Mesenchymal stem cell (in vitro differentiated cells and primary cell): ENCODE measurements at regions not wholly inside any gene's neighbourhood (a gene's known extent, or its start where the extent isn't known, plus 50 kb on each side); places are given as distances from the start of the nearest gene placed in this dataset.

Experiments
- DNase-seq: peaks from one replicate; pipeline ENCODE4 v3.0.0-alpha.2; 2013
- H2AFZ ChIP-seq: one replicate; pipeline ENCODE4 v1.6.1; 2013; ENCODE audit warnings: low read depth, mild to moderate bottlenecking, control low read depth, inconsistent platforms, low read length, moderate library complexity
- H2AK5ac ChIP-seq: 2 replicates; pipeline ENCODE4 v1.6.1; 2013; ENCODE audit warnings: low read length, moderate library complexity, mild to moderate bottlenecking, inconsistent platforms; ENCODE audit not compliant: severe bottlenecking
- H2BK120ac ChIP-seq: one replicate; pipeline ENCODE4 v1.6.1; 2013; ENCODE audit warnings: low read depth, mild to moderate bottlenecking, inconsistent platforms, low read length, moderate library complexity
- H2BK12ac ChIP-seq, 2 experiments: one replicate each; pipeline ENCODE4 v1.6.1; 2013; ENCODE audit warnings: inconsistent platforms in 2 of 2, low read length in 2 of 2, mild to moderate bottlenecking in 2 of 2, moderate library complexity in 2 of 2, control low read depth in 1 of 2
- H2BK15ac ChIP-seq: one replicate; pipeline ENCODE4 v1.6.1; 2013; ENCODE audit warnings: mild to moderate bottlenecking, low read depth, inconsistent platforms; ENCODE audit not compliant: poor library complexity, severe bottlenecking
- H2BK5ac ChIP-seq: 2 replicates; pipeline ENCODE4 v1.6.1; 2013; ENCODE audit warnings: low read depth, mild to moderate bottlenecking, low read length, control low read depth, inconsistent platforms; ENCODE audit not compliant: poor library complexity, severe bottlenecking
- H3K14ac ChIP-seq, 2 experiments: one replicate each; pipeline ENCODE4 v1.6.1; 2013; ENCODE audit warnings: inconsistent platforms in 2 of 2, low read length in 2 of 2, control low read depth in 1 of 2, mild to moderate bottlenecking in 1 of 2, moderate library complexity in 1 of 2
- H3K18ac ChIP-seq, 2 experiments: one replicate each; pipeline ENCODE4 v1.6.1; 2013; ENCODE audit warnings: inconsistent platforms in 2 of 2, low read length in 2 of 2, control low read depth in 1 of 2, low read depth in 1 of 2, mild to moderate bottlenecking in 1 of 2
- H3K23ac ChIP-seq, 2 experiments: one replicate each; pipeline ENCODE4 v1.6.1; 2013; ENCODE audit warnings: inconsistent platforms in 2 of 2, low read length in 2 of 2, mild to moderate bottlenecking in 2 of 2, moderate library complexity in 2 of 2, control low read depth in 1 of 2
- H3K27ac ChIP-seq: 2 replicates; pipeline ENCODE4 v1.5.1; 2013; ENCODE audit warnings: mild to moderate bottlenecking, moderate library complexity, low read length, control low read depth, inconsistent platforms; ENCODE audit not compliant: poor library complexity, severe bottlenecking
- H3K27me3 ChIP-seq, 2 experiments: 2 replicates each; pipeline versions ENCODE4 v1.6.1 to v1.7.0; 2013; ENCODE audit warnings: low read length in 2 of 2, mild to moderate bottlenecking in 2 of 2, moderate library complexity in 2 of 2, control low read depth in 1 of 2, inconsistent platforms in 1 of 2; ENCODE audit not compliant: control insufficient read depth in 1 of 2, insufficient read depth in 1 of 2
- H3K36me3 ChIP-seq, 2 experiments: 2 replicates each; pipeline versions ENCODE4 v1.6.1 to v1.7.0; 2013; ENCODE audit warnings: low read length in 2 of 2, control low read depth in 1 of 2, inconsistent platforms in 1 of 2, low read depth in 1 of 2, mild to moderate bottlenecking in 1 of 2; ENCODE audit not compliant: insufficient read depth in 2 of 2, control insufficient read depth in 1 of 2
- H3K4ac ChIP-seq, 2 experiments: one replicate each; pipeline ENCODE4 v1.6.1; 2013; ENCODE audit warnings: inconsistent platforms in 2 of 2, low read length in 2 of 2, mild to moderate bottlenecking in 2 of 2, moderate library complexity in 2 of 2, control low read depth in 1 of 2, low read depth in 1 of 2
- H3K4me1 ChIP-seq: 2 replicates; pipeline ENCODE4 v1.6.1; 2013; ENCODE audit warnings: low read depth, low read length, control low read depth; ENCODE audit not compliant: control insufficient read depth, insufficient read depth
- H3K4me2 ChIP-seq: 2 replicates; pipeline ENCODE4 v1.6.1; 2013; ENCODE audit warnings: low read length, mild to moderate bottlenecking, inconsistent platforms; ENCODE audit not compliant: poor library complexity, severe bottlenecking
- H3K4me3 ChIP-seq, 2 experiments: 2 replicates each; pipeline versions ENCODE4 v1.5.1 to v1.7.0; 2013; ENCODE audit warnings: low read length in 2 of 2, mild to moderate bottlenecking in 2 of 2, control low read depth in 1 of 2, low read depth in 1 of 2; ENCODE audit not compliant: insufficient read depth in 1 of 2
- H3K79me1 ChIP-seq: replicated peaks from 2 replicates; pipeline ENCODE4 v1.6.1; 2013; ENCODE audit warnings: mild to moderate bottlenecking, control low read depth, low read length, inconsistent platforms; ENCODE audit not compliant: poor library complexity, severe bottlenecking
- H3K9ac ChIP-seq: 2 replicates; pipeline ENCODE4 v1.7.0; 2013; ENCODE audit warnings: mild to moderate bottlenecking, low read length, moderate library complexity
- H3K9me3 ChIP-seq: 2 replicates; pipeline ENCODE4 v1.7.0; 2013; ENCODE audit warnings: mild to moderate bottlenecking, low read length; ENCODE audit not compliant: control insufficient read depth
- H4K8ac ChIP-seq: one replicate; pipeline ENCODE4 v1.6.1; 2013; ENCODE audit warnings: inconsistent platforms, mild to moderate bottlenecking, low read length, moderate library complexity
- H4K91ac ChIP-seq: one replicate; pipeline ENCODE4 v1.6.1; 2013; ENCODE audit warnings: mild to moderate bottlenecking, low read length, inconsistent platforms
- WGBS: methylation state at CpG from one replicate; pipeline ENCODE4 v1.1.7; 2013; ENCODE audit warnings: mixed read lengths; 5-methylcytosine and 5-hydroxymethylcytosine counted together

GRCh38 chr13:52926971-52927370 lies 78.5 kb upstream of the PCDH8 start:
- H3K4me1 ChIP-seq, result no peaks in the 10 kb centered on the region
- H3K79me1 ChIP-seq, result no peaks in the 10 kb centered on the region
- H2BK5ac ChIP-seq, result no peak overlapping the region
- no peak overlapping the region for H2BK15ac ChIP-seq
- H3K27me3 ChIP-seq, result no peaks in the 10 kb centered on the region
- H3K9me3 ChIP-seq, result no peaks in the 10 kb centered on the region
- no peak overlapping the region for H2AFZ ChIP-seq
- no peak overlapping the region for H3K9ac ChIP-seq
- no peak overlapping the region for H3K27ac ChIP-seq
- H2BK12ac ChIP-seq, result no peak overlapping the region
- DNase-seq, result no peak
- H3K4ac ChIP-seq, result no peak overlapping the region
- H3K4me3 ChIP-seq, result no peak overlapping the region
- no peak overlapping the region for H3K23ac ChIP-seq
- H4K91ac ChIP-seq, result no peak overlapping the region
- no peak overlapping the region for H3K4me2 ChIP-seq
- H4K8ac ChIP-seq, result no peak overlapping the region
- H2BK120ac ChIP-seq, result no peak overlapping the region
- WGBS, result 57% methylated on average over 2 of the region's 2 CpGs
- no peaks in the 10 kb centered on the region for H3K36me3 ChIP-seq
- H2AK5ac ChIP-seq, result no peak overlapping the region
- H3K14ac ChIP-seq, result no peak overlapping the region
- no peak overlapping the region for H3K18ac ChIP-seq

GRCh38 chr13:52925775-52926285 lies 77.4 kb upstream of the PCDH8 start:
- H3K9ac ChIP-seq, result no peak overlapping the region
- H3K79me1 ChIP-seq, result no peaks in the 10 kb centered on the region
- H2AFZ ChIP-seq, result no peak overlapping the region
- no peak overlapping the region for H2BK15ac ChIP-seq
- no peak overlapping the region for H3K18ac ChIP-seq
- 91% methylated on average over 13 of the region's 13 CpGs for WGBS
- H3K27me3 ChIP-seq, result no peaks in the 10 kb centered on the region
- H3K4me1 ChIP-seq, result no peaks in the 10 kb centered on the region
- H2AK5ac ChIP-seq, result no peak overlapping the region
- no peak for DNase-seq
- no peak overlapping the region for H2BK5ac ChIP-seq
- no peak overlapping the region for H2BK120ac ChIP-seq
- no peak overlapping the region for H4K8ac ChIP-seq
- H3K4ac ChIP-seq, result no peak overlapping the region
- H3K14ac ChIP-seq, result no peak overlapping the region
- no peak overlapping the region for H3K4me2 ChIP-seq
- no peak overlapping the region for H3K23ac ChIP-seq
- H3K27ac ChIP-seq, result no peak overlapping the region
- no peak overlapping the region for H3K4me3 ChIP-seq
- H2BK12ac ChIP-seq, result no peak overlapping the region
- H3K36me3 ChIP-seq, result no peaks in the 10 kb centered on the region
- H3K9me3 ChIP-seq, result no peaks in the 10 kb centered on the region
- H4K91ac ChIP-seq, result no peak overlapping the region

DNA sequence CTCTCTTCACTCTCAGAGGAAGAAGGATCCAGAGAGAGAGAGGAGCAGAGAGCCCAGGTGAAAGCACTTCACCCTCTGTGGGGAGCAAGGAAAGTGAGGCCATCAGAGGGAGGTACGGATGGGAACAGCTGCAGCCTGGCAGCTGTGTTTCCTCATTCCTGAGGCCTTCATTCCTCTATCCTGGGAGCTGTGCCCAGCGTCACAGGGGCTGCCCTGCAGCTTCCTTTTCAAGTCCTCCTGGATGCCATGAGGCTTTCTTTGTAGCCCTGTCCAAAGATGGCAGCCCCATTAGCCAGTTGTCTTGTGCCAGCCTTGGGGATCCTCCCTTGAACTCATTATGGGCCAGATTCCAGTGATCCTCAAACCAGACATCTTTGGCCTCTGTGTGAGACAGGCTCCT lies 76.8 kb upstream of the PCDH8 start:
- Histone ChIP-seq H3K9me3 (no peaks in the 10 kb centered on the region), H3K27me3 (no peaks in the 10 kb centered on the region), H2BK15ac (no peak overlapping the region), H3K79me1 (no peaks in the 10 kb centered on the region), H3K36me3 (no peaks in the 10 kb centered on the region), H3K4ac (no peak overlapping the region), H3K4me2 (no peak overlapping the region), H3K4me1 (no peaks in the 10 kb centered on the region), H3K18ac (no peak overlapping the region), H2AFZ (no peak overlapping the region), H3K9ac (no peak overlapping the region), H4K91ac (no peak overlapping the region), H2AK5ac (no peak overlapping the region), H3K4me3 (no peak overlapping the region), H4K8ac (no peak overlapping the region), H2BK120ac (no peak overlapping the region), H3K27ac (no peak overlapping the region), H2BK5ac (no peak overlapping the region), H3K23ac (no peak overlapping the region), H3K14ac (no peak overlapping the region), H2BK12ac (no peak overlapping the region)
- no peak for DNase-seq
- 47% methylated on average over 2 of the region's 2 CpGs for WGBS

- H2BK120ac ChIP-seq, result no peak overlapping the region
- no peak overlapping the region for H2BK15ac ChIP-seq
- H2BK12ac ChIP-seq, result no peak overlapping the region
- no peak overlapping the region for H3K4me2 ChIP-seq
- H3K9ac ChIP-seq, result no peak overlapping the region
- H3K18ac ChIP-seq, result no peak overlapping the region
- no peaks in the 10 kb centered on the region for H3K27me3 ChIP-seq
- H3K23ac ChIP-seq, result no peak overlapping the region
- no peaks in the 10 kb centered on the region for H3K4me1 ChIP-seq
- H2BK5ac ChIP-seq, result no peak overlapping the region
- no peak overlapping the region for H4K91ac ChIP-seq
- no peaks in the 10 kb centered on the region for H3K79me1 ChIP-seq
- H4K8ac ChIP-seq, result no peak overlapping the region
- no peak overlapping the region for H3K4ac ChIP-seq
- no peaks in the 10 kb centered on the region for H3K36me3 ChIP-seq
- H2AFZ ChIP-seq, result no peak overlapping the region
- H3K9me3 ChIP-seq, result no peaks in the 10 kb centered on the region
- no peak overlapping the region for H3K14ac ChIP-seq
- DNase-seq, result no peak
- H3K4me3 ChIP-seq, result no peak overlapping the region
- WGBS, result 68% methylated on average over 9 of the region's 10 CpGs
- no peak overlapping the region for H2AK5ac ChIP-seq
- H3K27ac ChIP-seq, result no peak overlapping the region
Observed at GRCh38 chr13:52924289-52925148, 76.1 kb upstream of the PCDH8 start.
